IPS-15b (cell line): ENCODE measurements at regions not wholly inside any gene's neighbourhood (a gene's known extent, or its start where the extent isn't known, plus 50 kb on each side); places are given as distances from the start of the nearest gene placed in this dataset.

Source experiments
- H3K27me3 ChIP-seq: one replicate; pipeline ENCODE4 v1.6.1; 2013; ENCODE audit warnings: low read length; ENCODE audit not compliant: control insufficient read depth, insufficient read depth
- H3K36me3 ChIP-seq: one replicate; pipeline ENCODE4 v1.6.1; 2013; ENCODE audit warnings: low read length; ENCODE audit not compliant: control insufficient read depth, insufficient read depth
- H3K4me1 ChIP-seq: one replicate; pipeline ENCODE4 v1.6.1; 2013; ENCODE audit warnings: mild to moderate bottlenecking, low read length; ENCODE audit not compliant: control insufficient read depth, insufficient read depth
- H3K4me3 ChIP-seq: one replicate; pipeline ENCODE4 v1.5.1; 2013; ENCODE audit warnings: low read depth, low read length
- H3K9ac ChIP-seq: one replicate; pipeline ENCODE4 v1.6.1; 2013; ENCODE audit warnings: low read depth, mild to moderate bottlenecking, low read length
- H3K9me3 ChIP-seq: one replicate; pipeline ENCODE4 v1.6.1; 2013; ENCODE audit warnings: mild to moderate bottlenecking, low read length; ENCODE audit not compliant: control insufficient read depth, insufficient read depth

GRCh38 chr18:1002653-1003178 lies 98.0 kb downstream of the ADCYAP1 start:
- Histone ChIP-seq H3K27me3 (no peaks in the 10 kb centered on the region), H3K4me1 (peaks cover 13% of the 10 kb centered on the region), H3K9me3 (no peaks in the 10 kb centered on the region), H3K4me3 (no peak overlapping the region), H3K36me3 (peaks cover 2% of the 10 kb centered on the region), H3K9ac (no peak overlapping the region)

DNA sequence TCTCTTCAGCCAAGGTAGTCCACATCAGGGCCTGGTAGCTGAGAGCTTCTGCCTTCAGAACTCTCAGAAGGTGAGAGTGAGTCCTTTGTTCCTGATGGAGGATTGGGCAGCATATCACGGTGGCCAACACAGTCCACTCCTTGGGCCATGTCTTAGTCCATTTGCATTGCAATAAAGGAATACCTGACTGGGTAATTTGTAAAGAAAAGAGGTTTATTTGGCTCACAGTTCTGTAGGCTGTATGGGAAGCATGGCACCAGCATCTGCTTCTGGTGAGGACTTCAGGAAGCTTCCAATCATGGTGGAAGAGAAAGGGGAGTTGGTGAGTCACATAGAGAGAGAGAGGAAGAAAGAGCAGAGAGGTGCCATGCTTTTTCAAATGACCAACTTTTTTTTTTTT lies 98.8 kb downstream of the ADCYAP1 start:
- Histone ChIP-seq H3K9ac (no peak overlapping the region), H3K27me3 (no peaks in the 10 kb centered on the region), H3K9me3 (no peaks in the 10 kb centered on the region), H3K36me3 (peaks cover 2% of the 10 kb centered on the region), H3K4me1 (peaks cover 12% of the 10 kb centered on the region), H3K4me3 (no peak overlapping the region)

GRCh38 chr18:1006304-1006703 lies 101.6 kb downstream of the ADCYAP1 start:
- H3K4me3 ChIP-seq: no peak overlapping the region
- H3K9me3 ChIP-seq: no peaks in the 10 kb centered on the region
- H3K27me3 ChIP-seq: no peaks in the 10 kb centered on the region
- no peaks in the 10 kb centered on the region for H3K4me1 ChIP-seq
- no peak overlapping the region for H3K9ac ChIP-seq
- peaks cover 2% of the 10 kb centered on the region for H3K36me3 ChIP-seq

DNA sequence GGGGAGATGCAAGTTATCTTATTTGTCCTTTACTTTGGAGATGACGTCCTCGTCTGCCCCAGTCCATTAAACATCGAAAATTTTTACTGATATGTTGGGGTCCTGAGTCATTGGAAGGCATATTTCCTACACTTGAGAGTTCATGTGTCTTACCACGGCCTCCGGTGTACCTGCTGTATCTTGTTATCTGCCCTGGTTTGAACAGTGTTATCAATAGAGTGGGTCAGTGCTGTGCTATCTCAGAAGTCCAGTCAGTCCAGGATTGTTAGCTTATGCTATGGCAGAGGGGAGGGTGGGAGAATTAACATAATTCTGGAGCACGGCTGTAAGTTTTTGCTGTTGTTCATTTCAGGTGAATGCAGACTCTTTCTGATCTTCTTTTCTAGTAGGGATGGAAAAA lies 102.3 kb downstream of the ADCYAP1 start:
- H3K4me3 ChIP-seq: no peak overlapping the region
- H3K9ac ChIP-seq: no peak overlapping the region
- no peaks in the 10 kb centered on the region for H3K4me1 ChIP-seq
- H3K9me3 ChIP-seq: no peaks in the 10 kb centered on the region
- H3K36me3 ChIP-seq: peaks cover 2% of the 10 kb centered on the region
- H3K27me3 ChIP-seq: no peaks in the 10 kb centered on the region

DNA sequence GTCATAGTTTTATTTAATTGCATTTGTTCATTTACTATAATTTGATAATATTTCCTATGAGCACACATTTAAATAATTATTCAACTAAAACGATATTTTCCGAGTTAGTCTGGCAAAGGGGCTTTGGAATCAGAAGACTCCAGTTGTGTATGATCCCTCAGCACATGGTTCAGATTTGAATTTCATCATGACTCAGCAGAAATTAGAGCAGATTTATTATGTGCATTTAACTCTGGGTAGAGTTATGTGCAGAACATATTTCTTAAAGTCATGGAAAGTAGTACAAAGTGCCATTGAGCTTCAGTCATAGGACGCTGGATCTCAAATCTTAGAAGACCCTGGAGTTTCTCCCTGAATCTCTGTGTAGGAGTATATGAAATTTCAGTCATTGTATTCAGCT lies 106.7 kb downstream of the ADCYAP1 start:
- no peak overlapping the region for H3K9ac ChIP-seq
- no peaks in the 10 kb centered on the region for H3K9me3 ChIP-seq

DNA sequence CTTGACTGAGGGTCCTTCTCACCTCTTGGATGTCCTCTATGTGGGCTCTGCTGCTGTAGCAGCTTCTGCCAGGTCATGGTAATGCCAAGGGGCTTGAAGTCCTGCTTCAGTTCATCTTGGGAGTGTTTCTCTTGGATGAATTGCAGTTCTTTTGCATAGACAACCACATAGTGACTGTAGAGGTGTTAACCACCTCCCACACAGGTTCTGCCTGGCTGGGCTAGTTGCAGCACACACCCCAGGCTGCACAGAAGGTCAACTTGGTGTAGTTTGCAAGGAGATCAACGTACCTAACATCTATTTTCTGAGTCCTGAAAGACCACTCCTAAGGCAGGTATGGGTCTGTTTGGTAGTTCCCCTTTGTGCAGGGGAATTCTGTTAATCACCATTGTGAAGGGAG lies 108.1 kb downstream of the ADCYAP1 start:
- no peaks in the 10 kb centered on the region for H3K9me3 ChIP-seq
- H3K4me3 ChIP-seq: no peak overlapping the region
- H3K9ac ChIP-seq: no peak overlapping the region
- peaks cover 16% of the 10 kb centered on the region for H3K4me1 ChIP-seq
- peaks cover 3% of the 10 kb centered on the region for H3K27me3 ChIP-seq
- H3K36me3 ChIP-seq: no peaks in the 10 kb centered on the region

More for the DNA sequence above, 106.7 kb downstream of the ADCYAP1 start:
- Histone ChIP-seq H3K4me1 (peaks cover 13% of the 10 kb centered on the region), H3K36me3 (no peaks in the 10 kb centered on the region), H3K4me3 (no peak overlapping the region), H3K27me3 (no peaks in the 10 kb centered on the region)

DNA sequence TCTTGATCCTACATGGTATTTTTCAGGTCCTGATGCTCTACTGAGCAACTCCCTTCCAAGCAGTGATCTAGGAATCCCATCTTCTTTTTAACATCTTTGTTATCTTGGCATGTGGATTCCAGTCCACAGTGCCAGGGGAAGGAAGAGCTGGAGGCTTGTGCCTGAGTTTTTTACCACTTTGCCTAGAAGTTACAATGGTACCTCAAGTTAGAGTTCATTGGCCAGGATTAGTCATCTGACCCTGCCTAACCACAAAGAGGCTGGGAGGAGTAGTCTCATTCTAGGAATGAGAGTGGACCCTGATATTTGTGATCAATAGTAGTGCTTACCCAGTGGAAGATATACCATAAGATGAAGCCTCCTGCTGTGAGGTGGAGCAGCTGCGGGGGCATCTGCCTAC lies 109.3 kb downstream of the ADCYAP1 start:
- H3K9me3 ChIP-seq: no peaks in the 10 kb centered on the region
- peaks cover 22% of the 10 kb centered on the region for H3K4me1 ChIP-seq
- peaks cover 6% of the 10 kb centered on the region for H3K27me3 ChIP-seq
- no peaks in the 10 kb centered on the region for H3K36me3 ChIP-seq
- H3K9ac ChIP-seq: no peak overlapping the region
- no peak overlapping the region for H3K4me3 ChIP-seq

- Histone ChIP-seq H3K9ac (no peak overlapping the region), H3K4me1 (peaks cover 22% of the 10 kb centered on the region), H3K9me3 (no peaks in the 10 kb centered on the region), H3K4me3 (no peak overlapping the region), H3K27me3 (peaks cover 6% of the 10 kb centered on the region), H3K36me3 (no peaks in the 10 kb centered on the region)
Measured at GRCh38 chr18:1014509-1014908, 109.8 kb downstream of the ADCYAP1 start.

- Histone ChIP-seq H3K27me3 (peaks cover 6% of the 10 kb centered on the region), H3K4me3 (no peak overlapping the region), H3K36me3 (no peaks in the 10 kb centered on the region), H3K4me1 (peaks cover 22% of the 10 kb centered on the region), H3K9ac (no peak overlapping the region), H3K9me3 (no peaks in the 10 kb centered on the region)
Measured at GRCh38 chr18:1014951-1015624, 110.4 kb downstream of the ADCYAP1 start.

DNA sequence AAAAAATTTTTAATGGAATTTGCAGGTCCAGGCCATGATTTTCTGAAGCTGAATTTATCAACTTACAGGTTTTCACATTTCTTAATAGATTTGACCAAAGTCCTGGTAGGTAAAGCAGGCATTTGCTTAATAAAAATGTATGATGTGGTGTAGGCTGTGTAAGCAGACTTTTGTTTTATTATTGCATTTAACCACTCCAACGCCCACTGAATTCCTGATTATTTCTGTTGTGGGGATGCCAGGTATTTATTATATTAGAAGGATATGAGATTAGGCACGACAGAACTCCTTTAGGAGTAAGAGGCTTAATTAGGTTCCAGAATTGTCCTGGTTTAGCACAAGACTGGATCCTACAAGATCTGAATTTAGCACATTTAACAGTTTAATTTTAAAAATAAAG lies 111.1 kb downstream of the ADCYAP1 start:
- no peaks in the 10 kb centered on the region for H3K36me3 ChIP-seq
- no peak overlapping the region for H3K9ac ChIP-seq
- H3K4me3 ChIP-seq: no peak overlapping the region
- no peaks in the 10 kb centered on the region for H3K9me3 ChIP-seq
- H3K4me1 ChIP-seq: peaks cover 22% of the 10 kb centered on the region
- H3K27me3 ChIP-seq: peaks cover 9% of the 10 kb centered on the region

GRCh38 chr18:1017227-1018058 lies 112.8 kb downstream of the ADCYAP1 start:
- no peak overlapping the region for H3K4me3 ChIP-seq
- H3K27me3 ChIP-seq: peaks cover 9% of the 10 kb centered on the region
- peaks cover 22% of the 10 kb centered on the region for H3K4me1 ChIP-seq
- H3K9me3 ChIP-seq: no peaks in the 10 kb centered on the region
- H3K9ac ChIP-seq: no peak overlapping the region
- H3K36me3 ChIP-seq: no peaks in the 10 kb centered on the region

DNA sequence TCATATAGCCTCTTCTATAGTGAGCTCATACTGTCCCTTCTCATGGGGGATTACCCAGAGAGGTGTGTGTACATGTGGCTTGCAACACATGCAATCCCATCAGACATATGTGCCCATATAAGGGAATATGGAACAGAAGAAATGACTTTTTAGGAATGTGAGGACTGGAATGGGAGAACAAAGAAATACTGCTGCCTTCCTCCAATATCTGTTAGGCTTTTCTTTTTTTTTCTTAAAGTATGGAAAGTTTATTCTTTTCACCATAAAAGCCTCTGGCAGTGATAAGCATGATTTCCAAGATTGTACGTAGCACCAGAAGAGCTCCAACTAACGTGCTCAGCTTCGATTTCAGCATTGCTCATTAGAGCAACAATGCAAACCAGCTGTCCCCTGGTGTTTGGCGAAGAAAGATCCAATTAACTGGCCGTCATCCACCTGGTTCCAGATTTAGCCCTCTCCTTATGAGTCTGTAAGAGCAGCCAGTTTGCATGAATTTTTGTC lies 113.6 kb downstream of the ADCYAP1 start:
- H3K9me3 ChIP-seq: no peaks in the 10 kb centered on the region
- no peak overlapping the region for H3K9ac ChIP-seq
- H3K4me3 ChIP-seq: no peak overlapping the region
- H3K36me3 ChIP-seq: no peaks in the 10 kb centered on the region
- peaks cover 19% of the 10 kb centered on the region for H3K4me1 ChIP-seq
- peaks cover 9% of the 10 kb centered on the region for H3K27me3 ChIP-seq
